Transverse colon (tissue), 3 donors: ENCODE measurements at regions not wholly inside any gene's neighbourhood (a gene's known extent, or its start where the extent isn't known, plus 50 kb on each side); places are given as distances from the start of the nearest gene placed in this dataset.

ENCODE experiments used
- POLR2A ChIP-seq: fragments of 450-650 bp; IDR thresholded peaks from one replicate; pipeline ENCODE4 v1.6.1; 2016; ENCODE audit warnings: antibody characterized with exemption, mild to moderate bottlenecking, moderate library complexity
- TF ChIP-seq, protein P1 (sequence below), 5 experiments: fragments of 200-600 bp in 3 of 5; fragments of 450-650 bp in 2 of 5; sonication (generic) in 3 of 5; IDR thresholded peaks; 1 replicate in 2 of 5; 2 replicates in 3 of 5; pipeline ENCODE4 v1.5.1; 2016 to 2017; ENCODE audit warnings: antibody characterized with exemption in 5 of 5, inconsistent platforms in 3 of 5, mild to moderate bottlenecking in 2 of 5, moderate library complexity in 1 of 5

DNA sequence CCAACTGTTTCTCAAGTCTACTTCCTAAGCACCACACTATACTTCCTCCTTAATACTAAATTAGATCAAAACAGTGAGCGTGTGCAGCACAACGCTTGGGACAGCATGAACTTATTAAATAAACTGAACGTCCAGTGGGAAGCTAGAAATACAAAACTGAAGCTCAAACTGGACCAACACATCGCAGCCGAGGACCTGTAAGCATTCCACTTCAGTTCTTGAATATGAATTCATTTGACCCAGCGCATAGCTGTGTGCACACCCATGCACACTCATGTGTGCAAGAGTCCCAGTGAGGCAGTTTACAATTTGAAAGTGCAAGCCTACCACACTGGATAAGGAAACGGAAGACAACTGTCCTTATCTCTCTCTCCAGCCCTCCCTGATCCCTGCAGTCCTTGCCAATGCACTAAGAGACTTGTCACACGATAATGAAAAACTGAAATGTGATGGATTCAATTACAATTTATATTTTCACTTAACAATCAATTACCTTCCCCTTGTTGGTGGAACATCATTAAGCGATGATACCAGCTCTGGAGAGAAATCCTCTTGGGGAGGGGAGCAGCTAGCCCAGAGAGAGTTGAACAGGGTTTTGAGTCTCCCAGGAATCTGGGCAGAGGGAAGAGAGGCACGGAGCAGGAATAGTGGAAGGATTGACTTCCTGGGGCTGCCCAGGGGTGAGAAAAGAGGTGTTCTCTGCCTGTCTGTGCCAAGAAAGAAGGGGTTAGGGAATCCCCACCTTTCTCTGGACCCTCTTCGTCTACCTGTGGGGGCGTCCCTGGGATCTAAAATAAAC, 186.5 kb upstream of the KLHL29 start:
- TF ChIP-seq, protein P1, sequence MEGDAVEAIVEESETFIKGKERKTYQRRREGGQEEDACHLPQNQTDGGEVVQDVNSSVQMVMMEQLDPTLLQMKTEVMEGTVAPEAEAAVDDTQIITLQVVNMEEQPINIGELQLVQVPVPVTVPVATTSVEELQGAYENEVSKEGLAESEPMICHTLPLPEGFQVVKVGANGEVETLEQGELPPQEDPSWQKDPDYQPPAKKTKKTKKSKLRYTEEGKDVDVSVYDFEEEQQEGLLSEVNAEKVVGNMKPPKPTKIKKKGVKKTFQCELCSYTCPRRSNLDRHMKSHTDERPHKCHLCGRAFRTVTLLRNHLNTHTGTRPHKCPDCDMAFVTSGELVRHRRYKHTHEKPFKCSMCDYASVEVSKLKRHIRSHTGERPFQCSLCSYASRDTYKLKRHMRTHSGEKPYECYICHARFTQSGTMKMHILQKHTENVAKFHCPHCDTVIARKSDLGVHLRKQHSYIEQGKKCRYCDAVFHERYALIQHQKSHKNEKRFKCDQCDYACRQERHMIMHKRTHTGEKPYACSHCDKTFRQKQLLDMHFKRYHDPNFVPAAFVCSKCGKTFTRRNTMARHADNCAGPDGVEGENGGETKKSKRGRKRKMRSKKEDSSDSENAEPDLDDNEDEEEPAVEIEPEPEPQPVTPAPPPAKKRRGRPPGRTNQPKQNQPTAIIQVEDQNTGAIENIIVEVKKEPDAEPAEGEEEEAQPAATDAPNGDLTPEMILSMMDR (IDR thresholded peaks at IDR 0.05) = no peak
- TF ChIP-seq POLR2A = no peak
